RWPE1 (cell line): ENCODE measurements at regions not wholly inside any gene's neighbourhood (a gene's known extent, or its start where the extent isn't known, plus 50 kb on each side); places are given as distances from the start of the nearest gene placed in this dataset.

Experiments used
- CTCF ChIA-PET: fragments of 350-600 bp; sonication (Branson Sonifier 250); formaldehyde crosslinking; extraction: SDS; loops from one replicate; lab custom pipeline; 2021; lab: Yijun Ruan, JAX
- POLR2A ChIA-PET: fragments of 400-600 bp; formaldehyde crosslinking; extraction: SDS; loops from one replicate; lab custom pipeline; 2020; ENCODE audit warnings: antibody characterized with exemption; ENCODE audit not compliant: low non-redundant PET; lab: Yijun Ruan, JAX
- DNase-seq: peaks from one replicate; pipeline ENCODE4 v3.0.0; 2012; ENCODE audit warnings: low spot score
- H3K27ac ChIP-seq: fragments of 450-650 bp; 2 replicates; pipeline ENCODE4 v1.5.1; 2017
- TF ChIP-seq, protein P1 (sequence below): fragments of 450-650 bp; conservative IDR thresholded peaks from 2 replicates; pipeline ENCODE4 v1.5.1; 2017; ENCODE audit warnings: low read depth, mild to moderate bottlenecking

DNA sequence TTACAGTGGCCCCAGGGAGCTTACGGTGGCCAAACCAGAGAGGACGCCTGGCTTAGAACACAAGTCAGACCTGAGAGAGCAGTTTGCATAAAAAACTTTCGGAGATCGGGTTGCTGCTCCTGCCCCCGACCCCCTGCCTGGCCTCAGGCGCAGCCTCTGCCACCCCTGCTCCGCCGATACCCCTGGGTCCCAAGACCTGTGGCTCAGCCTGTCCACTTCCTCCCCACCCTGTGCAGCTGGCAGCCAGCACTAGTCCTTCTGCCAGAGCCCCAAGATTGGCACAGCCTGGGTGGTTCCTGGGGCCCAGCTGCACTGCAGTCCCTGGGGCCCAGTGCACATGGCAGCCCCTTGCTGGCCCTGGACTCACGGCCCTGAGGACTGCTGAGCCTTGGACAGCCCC is 56.2 kb upstream of the SOX1 start:
- ChIA-PET POLR2A (no interaction called here), CTCF (no interaction called here)
- DNase-seq: no peak
- H3K27ac ChIP-seq: no peak overlapping the region
- TF ChIP-seq, protein P1, sequence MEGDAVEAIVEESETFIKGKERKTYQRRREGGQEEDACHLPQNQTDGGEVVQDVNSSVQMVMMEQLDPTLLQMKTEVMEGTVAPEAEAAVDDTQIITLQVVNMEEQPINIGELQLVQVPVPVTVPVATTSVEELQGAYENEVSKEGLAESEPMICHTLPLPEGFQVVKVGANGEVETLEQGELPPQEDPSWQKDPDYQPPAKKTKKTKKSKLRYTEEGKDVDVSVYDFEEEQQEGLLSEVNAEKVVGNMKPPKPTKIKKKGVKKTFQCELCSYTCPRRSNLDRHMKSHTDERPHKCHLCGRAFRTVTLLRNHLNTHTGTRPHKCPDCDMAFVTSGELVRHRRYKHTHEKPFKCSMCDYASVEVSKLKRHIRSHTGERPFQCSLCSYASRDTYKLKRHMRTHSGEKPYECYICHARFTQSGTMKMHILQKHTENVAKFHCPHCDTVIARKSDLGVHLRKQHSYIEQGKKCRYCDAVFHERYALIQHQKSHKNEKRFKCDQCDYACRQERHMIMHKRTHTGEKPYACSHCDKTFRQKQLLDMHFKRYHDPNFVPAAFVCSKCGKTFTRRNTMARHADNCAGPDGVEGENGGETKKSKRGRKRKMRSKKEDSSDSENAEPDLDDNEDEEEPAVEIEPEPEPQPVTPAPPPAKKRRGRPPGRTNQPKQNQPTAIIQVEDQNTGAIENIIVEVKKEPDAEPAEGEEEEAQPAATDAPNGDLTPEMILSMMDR: no peak

DNA sequence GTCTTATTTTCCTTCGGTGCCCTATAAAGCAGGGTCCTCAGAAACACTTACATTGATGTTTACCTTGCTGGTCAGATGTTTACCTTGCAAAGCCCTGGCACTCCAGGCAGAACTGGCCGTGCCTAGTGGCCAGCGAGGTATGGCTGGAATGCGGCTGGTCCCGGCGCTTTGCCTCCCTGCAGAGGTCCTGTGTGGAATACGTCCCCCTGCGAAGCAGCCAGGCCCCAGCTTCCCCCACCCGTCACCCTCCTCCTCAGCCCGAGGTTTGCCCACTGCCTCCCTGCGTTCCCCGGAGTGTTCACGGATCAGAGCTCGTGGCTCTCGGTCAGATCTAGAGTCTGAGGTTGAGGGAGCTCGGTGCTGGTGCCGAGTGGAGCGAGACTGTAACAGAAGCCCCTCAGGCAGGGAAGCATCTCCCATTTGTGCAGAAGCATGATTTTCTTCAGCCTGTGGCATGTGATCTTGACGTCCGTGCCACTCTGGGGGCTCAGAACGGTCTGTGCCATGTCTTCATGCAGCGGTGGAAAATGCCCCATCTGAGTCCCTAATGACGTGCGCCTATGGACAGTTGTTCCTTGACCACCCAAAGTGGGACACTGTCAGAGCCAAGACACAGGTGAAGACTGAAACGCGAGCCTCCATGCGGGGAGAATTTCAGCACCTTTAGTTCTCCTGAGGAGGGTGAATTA is 54.8 kb upstream of the SOX1 start:
- H3K27ac ChIP-seq: no peak overlapping the region
- CTCF ChIA-PET: no interaction called here
- DNase-seq: no peak
- TF ChIP-seq, protein P1: no peak
- POLR2A ChIA-PET: no interaction called here

GRCh38 chr13:112012705-112013085 is 54.3 kb upstream of the SOX1 start:
- CTCF ChIA-PET: no interaction called here
- no peak overlapping the region for H3K27ac ChIP-seq
- POLR2A ChIA-PET: no interaction called here
- TF ChIP-seq, protein P1: no peak
- no peak for DNase-seq

GRCh38 chr13:112013665-112014064 is 53.3 kb upstream of the SOX1 start:
- POLR2A ChIA-PET: no interaction called here
- TF ChIP-seq, protein P1: no peak
- CTCF ChIA-PET: interaction anchor here (0.6 kb wide), 1 partner anchor 18 kb away, joined by 3 read pairs; no protein-coding TSS in a partner anchor
- no peak overlapping the region for H3K27ac ChIP-seq
- no peak for DNase-seq

DNA sequence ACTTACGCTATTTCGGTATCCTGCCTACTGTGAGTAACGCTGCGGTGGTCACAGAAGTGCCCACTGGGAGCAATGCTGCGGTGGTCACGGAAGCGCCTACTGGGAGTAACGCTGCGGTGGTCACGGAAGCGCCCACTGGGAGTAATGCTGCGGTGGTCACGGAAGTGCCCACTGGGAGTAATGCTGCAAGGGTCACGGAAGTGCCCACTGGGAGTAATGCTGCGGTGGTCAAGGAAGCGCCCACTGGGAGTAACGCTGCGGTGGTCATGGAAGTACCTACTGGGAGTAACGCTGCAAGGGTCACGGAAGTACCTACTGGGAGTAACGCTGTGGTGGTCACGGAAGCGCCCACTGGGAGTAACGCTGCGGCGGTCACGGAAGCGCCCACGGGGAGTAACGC is 52.1 kb upstream of the SOX1 start:
- no peak for DNase-seq
- TF ChIP-seq, protein P1: no peak
- CTCF ChIA-PET: no interaction called here
- H3K27ac ChIP-seq: no peak overlapping the region
- POLR2A ChIA-PET: no interaction called here
